Left cardiac atrium (tissue), 4 donors: ENCODE measurements at regions not wholly inside any gene's neighbourhood (a gene's known extent, or its start where the extent isn't known, plus 50 kb on each side); places are given as distances from the start of the nearest gene placed in this dataset.
"Not testable (repeated sequence)": the region's sequence is repeated elsewhere in the genome, so short reads cannot be mapped to it uniquely, and the experiment has no call there.

Experiments used
- ATAC-seq, 2 donors: fragments of 200-7000 bp; cut with Tn5 transposase; one replicate each; pipeline ENCODE4 v1.9.1; 2020; ENCODE audit warnings: mild to moderate bottlenecking in 2 of 2, moderate library complexity in 2 of 2
- DNase-seq: peaks from one replicate; pipeline ENCODE4 v3.0.0-alpha.2; 2020
- intact Hi-C, 2 donors: fragments of 100-400 bp; cut with DNase I; formaldehyde crosslinking; loops; one replicate each; pipeline versions ENCODE4 v1.14.1 to v1.15.1; 2022 to 2023
- donor health status: DM: no; HTN: yes; CAD: no.
- donor health status: DM: no; HTN: yes; CAD: no; lungs with severe emphysema.
- donor health status: DM: yes; HTN: yes; CAD: no.
- donor health status: Dilated cardiomyopathy.

DNA sequence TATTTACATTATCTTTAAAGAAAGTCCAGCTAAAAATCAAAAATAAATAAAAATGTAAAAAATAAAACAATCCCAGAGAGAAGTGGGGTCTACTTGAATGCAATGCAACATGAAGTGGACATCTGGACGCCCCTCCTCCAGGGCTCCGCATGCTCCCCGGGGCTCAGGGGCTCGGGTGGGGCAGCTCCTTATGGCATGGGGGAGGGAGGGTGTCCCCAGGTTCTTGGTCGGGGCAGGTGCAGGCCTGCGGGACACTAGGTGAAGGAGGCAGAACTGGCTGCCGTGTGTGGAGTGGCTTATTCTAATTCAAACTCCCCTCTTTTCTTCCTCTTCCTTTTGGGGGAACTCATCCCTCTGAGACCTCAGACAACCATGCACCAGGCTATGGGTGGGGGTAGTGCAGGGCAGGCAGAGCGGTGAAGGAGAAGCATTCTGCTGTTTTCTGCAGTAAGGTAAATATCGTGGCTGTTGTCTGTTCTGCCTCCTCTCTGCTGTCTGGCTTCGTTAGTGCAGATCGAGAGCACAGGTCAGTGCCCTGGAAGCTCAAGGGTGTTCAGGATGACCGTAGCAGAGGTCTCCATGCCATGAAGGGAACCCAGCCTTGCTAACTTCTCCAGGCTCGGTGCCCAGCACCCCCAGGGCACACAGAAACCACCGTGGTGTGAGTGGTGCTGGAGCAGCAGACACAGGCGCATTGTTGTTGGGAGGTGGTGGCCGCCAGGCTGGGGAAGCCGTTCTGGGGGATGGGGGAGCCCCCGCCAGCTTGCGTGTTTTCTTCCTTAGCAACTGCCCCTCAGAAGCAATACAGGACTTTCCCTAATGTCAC is 82.6 kb downstream of the TTLL2 start:
- intact Hi-C loops: no loop called here
- ATAC-seq: no peak

DNA sequence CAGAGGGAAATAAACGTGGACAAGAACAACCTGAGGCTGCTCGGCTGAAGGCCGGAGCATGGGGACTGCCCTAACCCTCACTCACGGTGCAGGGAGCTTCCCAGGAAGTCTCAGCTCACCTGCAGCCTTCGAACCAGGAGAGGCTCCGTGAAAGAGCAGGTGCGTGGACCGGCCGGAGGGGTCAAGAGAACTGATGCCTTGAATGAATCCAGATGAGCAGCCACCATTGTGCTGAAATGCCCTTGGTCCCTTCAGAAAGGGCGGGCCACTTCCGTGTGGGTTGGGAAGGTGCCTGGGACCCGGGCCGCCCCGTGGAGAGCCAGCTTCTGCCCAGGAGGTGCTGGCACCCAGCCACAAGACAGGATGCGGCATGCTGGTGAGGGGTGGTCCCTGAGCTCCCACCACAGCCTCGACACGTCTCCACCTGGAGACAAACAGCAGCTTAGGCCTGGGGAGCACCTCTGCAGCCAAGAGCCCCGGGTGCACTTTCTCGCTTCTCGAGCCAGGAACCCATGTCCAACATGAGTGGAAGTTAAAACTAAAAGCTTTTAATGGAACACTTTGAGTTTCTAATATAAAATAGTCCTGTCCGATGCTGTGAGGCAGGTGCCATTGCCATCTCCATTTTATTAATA is 83.5 kb downstream of the TTLL2 start:
- intact Hi-C loops: no loop called here
- ATAC-seq (no peak), DNase-seq (no peak)

More for the DNA sequence above, 82.6 kb downstream of the TTLL2 start:
- DNase-seq: no peak

DNA sequence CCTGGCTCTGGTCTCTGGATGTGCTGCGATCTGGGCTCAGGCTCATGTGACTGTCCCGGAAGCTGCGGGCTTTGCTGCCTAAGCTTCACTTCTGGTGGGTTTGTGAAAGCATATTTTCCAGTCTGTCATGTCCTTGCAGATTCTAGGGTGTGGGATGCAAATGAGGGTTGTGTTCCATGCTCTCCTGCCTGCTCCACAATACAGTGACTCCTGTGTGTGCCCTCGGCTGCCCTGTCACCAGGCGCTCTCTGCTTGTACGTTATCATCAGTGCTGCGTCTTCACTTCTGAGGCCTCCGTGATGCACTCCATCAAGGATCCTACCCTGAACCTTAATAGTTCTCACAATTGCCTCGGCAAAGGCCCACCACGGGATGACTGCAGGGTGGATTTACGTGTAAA is 84.2 kb downstream of the TTLL2 start:
- intact Hi-C loops: no loop called here
- DNase-seq (no peak), ATAC-seq (no peak)

DNA sequence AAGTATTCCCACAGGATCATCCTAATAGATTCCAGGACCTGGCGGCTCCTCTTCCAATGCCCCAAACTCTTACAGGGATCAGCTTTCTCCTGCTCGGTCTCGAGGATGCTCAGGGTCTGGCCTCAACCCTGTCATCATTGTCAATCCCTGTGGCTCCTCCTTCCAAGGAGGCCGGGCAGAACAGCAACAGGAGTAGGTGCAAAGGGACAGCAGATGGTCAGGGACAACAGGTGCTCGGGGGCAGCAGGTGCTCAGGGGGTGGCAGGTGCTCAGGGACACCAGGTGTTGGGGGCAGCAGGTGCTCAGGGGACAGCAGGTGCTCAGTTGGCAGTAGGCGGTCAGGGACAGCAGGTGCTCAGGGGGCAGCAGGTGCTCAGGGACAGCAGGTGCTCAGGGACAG is 84.8 kb downstream of the TTLL2 start:
- intact Hi-C loops: no loop called here
- no peak for DNase-seq
- ATAC-seq: no peak

DNA sequence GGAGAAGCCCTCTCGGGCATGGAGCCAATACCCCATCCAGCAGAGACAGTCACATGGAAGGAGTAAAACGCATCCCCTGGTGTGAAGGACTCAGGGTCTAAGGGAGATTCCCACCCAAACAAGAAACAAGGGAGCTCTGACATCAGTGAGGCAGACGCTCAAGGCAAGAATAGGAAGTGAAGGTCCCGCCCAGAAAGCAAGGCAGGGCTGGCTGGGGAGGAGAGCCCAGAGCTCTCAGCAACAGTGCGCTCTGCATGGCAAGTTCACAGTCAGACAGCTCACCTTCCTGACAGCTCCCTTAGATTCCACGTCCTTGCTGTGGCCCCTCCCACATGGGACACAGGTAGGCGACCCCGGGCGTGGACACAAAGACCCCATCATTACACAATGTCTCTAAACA is 85.6 kb downstream of the TTLL2 start:
- DNase-seq: no peak
- no peak for ATAC-seq
- intact Hi-C loops: no loop called here

DNA sequence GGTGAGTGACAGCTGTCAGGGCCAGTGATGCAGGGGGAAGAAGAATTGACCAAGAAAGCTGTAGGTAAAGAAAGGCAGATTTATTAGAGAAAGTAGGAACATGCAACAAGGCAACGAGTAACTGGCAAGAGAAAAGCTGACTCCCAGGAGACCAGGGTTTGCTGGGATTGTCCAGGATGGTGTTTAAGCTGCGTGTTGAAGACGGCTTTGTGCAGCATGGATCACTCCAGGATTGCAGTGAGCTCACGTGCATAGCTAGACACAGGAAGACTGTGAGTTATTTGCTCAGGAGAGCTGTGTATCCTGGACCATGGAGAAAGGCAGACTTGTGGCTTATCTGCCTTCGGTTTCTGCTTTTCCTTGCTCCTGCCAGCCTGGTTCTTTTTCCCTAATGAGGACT is 87.6 kb downstream of the TTLL2 start:
- DNase-seq (no peak), ATAC-seq (no peak)
- intact Hi-C loops: no loop called here

DNA sequence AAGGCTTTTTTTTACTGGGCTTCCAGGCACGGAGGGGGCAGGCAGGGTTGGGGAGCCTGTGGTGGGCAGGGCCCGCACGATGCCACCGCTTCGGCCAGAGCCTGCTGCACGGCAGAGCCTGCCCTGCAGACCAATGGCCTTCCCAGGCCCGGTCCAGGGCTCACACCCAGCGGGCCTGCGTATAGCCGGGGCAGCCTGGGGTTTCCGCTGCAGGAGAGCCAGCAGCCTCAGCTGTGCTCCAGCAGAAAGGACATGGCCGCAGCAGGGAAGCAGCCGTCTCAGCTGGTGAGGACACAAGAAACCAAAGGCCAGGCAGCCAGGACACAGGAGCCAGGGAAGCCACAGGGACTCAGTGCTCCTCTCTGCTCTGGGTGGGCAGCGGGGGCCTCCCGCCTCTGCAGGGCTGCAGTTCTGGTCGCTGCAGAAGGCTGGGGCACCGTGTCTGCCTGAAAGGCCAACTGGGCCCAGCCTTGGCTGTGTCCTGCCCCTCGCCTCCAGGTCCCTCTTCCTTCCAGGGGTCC is 90.6 kb downstream of the TTLL2 start:
- DNase-seq (no peak), ATAC-seq (no peak)
- intact Hi-C loops: no loop called here

DNA sequence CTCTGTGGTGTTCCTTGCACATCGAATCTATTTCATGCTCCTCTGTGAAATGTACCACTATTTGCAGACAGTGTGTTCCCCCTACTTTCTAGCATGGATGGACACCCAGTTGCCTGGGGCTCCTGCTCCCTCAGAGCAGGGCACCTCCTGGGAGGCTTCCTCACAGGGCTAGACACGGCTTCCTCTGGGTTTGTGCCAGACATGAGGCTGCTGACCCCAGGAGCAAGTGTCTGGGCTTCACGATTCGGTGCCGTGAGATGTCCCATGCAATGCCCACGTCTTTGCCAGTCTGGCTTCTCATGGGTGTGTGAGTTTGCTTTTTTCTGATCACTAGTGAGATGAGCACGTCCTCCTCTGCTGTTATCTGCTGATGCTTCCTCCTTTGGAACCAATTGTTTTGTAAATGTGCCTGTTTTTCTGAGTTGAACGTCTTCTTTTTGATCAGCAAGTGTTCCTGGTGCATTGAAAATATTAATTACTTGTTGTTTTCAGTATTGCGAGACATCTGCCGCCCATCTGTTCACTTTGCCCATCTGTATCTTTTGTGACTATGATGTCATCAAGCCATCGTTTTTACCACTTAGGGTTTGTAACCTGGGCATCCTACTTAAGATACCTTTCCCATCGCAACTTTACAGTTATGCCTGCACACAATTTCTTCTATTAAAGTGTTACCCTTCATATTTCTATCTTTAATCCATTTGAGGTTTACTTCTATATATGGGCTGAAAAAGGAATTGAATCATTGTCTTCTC is 92.0 kb downstream of the TTLL2 start:
- DNase-seq (no peak), ATAC-seq (no peak)
- intact Hi-C loops: no loop called here

DNA sequence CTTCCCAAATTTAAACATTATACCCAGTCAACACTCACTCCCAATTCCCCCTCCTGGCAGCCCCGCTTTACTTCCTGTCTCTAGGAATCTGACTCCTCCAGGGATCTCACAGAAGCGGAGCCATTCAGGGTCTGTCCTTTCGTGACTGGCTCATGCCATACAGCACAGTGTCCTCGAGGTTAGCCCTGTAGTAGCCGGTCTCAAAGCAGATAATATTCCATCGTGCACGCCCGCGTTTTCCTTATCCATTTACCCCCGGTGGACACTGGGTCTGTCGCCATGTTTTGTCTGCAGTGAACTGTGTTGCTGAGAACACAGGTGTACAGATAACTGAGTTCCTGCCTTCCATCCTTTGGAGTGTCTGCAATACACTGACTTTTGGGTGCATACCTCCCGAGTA is 95.3 kb downstream of the TTLL2 start:
- ATAC-seq: no peak

DNA sequence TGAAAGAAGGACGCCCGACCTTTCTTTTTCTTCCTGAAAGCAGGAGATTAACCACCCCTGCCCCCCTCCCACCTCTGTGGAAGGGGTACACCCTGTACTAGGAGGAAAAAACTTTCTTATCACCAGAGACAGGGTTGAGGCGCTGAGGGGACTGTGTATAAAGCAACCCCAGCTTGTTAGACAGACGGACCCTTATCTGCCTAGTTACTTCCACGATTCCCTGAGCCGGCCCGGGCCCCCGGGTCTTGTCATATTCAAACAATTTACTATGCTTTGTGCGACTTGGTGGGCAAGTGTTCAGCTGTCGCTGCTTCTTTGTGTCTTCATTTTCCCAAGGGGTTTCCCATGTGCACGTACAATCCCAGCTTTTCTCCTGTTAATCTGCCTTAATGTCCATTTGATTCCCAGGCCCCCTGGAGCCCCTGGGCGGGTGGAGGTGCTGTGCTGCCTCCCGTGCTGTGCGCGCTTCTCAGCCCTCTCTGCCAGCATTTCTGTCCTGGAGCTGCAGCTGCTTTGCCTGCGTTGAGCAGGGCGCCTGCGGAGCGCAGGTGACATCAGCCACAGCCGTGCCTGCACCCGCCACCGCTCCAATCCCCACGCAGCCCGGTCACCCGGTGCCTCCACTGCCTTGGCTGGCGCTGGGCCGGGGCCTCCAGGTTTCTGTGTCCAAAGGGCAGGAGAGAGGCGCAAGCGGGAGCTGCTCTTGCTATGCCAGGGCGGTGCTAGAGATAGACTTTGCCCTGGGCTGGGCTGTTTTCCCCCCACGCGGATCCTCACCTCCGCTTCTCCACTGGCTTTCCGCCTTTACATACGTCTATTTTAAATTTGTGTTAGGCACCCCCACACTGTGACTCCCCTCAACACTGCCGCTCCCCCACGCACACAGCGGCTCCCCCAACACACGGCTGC is 96.2 kb downstream of the TTLL2 start:
- DNase-seq (no peak), ATAC-seq (no peak)
- intact Hi-C loops: no loop called here

More for the DNA sequence above, 95.3 kb downstream of the TTLL2 start:
- no peak for DNase-seq
- intact Hi-C loops: no loop called here

DNA sequence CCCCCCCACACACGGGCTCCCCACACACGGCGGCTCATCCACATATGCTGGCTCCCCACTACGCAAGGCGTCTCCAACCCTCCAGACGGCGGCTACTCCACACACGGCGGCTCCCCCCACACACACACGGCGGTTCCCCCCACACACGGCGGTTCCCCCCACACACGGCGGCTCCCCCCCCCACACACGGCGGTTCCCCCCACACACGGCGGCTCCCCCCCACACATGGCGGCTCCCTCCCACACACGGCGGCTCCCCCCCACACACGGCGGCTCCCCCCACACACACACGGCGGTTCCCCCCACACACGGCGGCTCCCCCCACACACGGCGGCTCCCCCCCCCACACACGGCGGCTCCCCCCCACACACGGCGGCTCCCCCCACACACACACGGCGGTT is 97.1 kb downstream of the TTLL2 start:
- ATAC-seq, intact Hi-C loops, DNase-seq: not testable (repeated sequence)

DNA sequence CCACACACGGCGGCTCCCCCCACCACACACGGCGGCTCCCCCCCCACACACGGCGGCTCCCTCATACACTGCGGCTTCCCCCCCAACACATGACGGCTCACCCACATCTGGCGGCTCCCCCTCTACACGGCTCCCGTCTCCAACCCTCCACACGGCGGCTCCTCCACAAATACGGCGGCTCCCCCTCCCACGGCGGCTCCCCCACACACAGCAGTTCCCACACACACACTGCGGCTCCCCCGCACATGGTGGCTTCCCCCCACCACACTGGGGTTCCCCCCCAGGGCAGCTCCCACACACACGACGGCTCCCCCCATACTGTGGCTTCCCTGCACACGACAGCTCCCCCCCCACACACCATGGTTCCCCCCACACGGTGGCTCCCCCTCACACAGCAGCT is 98.0 kb downstream of the TTLL2 start:
- no peak for DNase-seq
- intact Hi-C loops: no loop called here
- ATAC-seq: no peak

DNA sequence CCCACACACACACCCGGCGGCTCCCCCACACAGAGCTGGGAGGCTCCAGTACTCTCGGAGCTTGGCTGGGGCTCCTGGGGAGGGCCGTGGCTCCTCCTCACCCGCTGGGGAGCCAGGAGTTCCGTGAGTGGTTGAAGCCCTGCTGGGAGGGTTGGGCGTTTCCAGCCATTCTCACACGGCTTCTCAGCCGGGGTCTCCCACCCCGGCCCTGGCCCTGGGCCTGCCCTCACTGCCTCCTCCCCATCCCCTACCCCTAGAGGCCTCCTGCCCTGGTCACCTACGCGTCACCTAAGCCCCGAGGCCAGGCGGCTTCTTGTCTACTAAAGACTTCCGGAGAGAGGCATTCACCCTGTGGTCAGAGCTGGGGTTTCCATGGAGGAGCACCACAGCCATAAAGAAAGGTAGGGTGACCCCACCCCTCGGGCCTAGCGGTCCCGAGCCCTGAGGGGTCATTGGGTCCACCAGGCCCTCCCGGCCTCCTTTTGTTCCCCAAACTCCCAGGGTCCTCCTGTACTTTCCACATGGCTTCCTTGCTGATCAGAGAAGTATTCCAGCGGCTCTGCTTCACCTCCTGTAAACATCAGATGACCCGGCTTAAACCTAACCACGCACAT is 99.3 kb downstream of the TTLL2 start:
- intact Hi-C loops: no loop called here
- DNase-seq (no peak), ATAC-seq (no peak)

DNA sequence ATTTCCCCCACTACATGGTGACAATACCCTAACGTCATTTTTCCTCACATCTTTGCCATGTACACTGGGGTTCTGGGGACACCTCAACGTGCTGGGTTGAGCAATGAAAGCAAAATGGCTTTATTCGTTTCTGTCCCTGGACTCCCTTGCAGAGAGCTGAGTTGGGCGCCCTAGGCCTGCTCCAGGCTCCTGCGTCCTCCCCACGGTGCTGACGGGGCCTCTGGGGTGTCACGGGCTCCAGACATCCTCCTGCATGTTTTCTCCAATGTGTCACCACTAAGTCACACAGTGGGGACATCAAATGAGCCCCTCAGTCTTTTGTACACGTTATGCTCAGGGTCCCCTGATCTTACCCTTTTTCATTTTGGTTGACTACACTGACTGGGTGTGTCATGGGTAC is 99.8 kb downstream of the TTLL2 start:
- intact Hi-C loops: no loop called here
- DNase-seq: no peak
- ATAC-seq: no peak

DNA sequence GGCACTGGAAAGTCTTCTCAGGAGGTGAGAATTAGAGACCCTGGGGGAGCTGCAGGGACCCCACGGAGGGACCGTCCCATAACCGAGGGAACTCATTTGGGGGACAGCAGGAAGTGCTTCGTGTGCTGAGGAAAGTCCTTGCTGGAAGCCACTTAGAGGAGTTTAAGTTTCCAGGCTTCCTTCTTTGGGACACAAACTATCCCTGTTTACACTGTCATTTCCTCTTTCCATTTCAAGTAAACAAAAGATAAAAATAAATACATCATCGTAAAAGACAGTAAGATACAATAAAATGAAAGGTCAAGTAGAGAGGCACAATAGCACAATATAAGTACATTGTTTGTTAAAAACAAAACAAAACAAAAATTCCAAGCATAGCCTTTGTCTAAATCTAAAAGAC is 101.2 kb downstream of the TTLL2 start:
- no peak for DNase-seq
- no peak for ATAC-seq
- intact Hi-C loops: no loop called here

DNA sequence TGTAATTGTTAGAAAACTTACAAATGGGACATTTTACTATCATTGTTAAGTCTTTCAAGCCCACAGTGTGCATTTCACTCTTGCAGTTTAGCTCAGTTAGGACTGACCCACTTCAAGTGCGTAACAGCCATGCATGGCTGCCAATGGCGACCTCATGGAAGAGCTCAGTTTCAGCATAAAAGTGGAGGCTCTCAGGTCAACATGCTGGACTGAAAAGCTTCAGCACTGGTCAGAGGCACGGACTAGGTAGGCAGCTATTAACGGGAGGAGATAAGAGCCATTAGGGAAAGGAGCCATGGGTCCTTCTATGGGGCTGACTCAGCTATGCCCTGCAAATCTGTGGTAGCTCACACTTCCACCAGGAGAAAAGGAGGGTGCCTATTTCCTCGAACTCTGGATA is 101.8 kb downstream of the TTLL2 start:
- intact Hi-C loops: no loop called here
- ATAC-seq: peak in 1 of 2 donors; percentile 29
- DNase-seq: no peak

DNA sequence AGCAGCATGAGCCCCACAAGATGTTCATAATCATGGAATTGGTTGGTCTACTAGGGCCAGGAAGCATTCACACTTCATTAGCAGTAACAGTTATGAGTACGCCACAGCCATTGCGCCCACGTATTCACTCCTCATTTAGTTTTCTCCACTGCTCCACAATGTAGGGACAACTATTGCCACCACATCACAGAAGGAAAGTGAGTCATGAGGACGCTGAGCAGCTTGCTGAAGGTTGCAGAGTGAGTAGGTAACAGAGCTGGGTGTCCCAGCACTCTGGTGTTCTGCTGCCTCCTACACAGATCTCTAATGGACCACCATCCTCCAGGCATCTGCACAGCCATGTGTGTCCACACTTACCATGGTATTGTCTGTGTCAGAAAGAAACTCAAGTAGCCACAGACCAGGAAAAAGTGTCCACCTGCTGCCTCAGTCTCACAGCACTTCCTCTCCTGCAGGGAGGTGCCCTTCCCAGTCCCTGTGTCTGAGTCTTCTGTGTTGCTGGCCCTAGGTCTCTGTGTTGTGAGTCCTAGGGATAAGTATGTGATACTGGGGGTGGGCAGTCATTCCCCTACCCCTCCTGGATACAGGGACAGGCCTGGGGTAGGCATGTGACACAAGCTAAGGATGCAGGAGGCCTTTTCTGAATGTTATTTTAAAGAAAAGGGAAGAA is 103.9 kb downstream of the TTLL2 start:
- intact Hi-C loops: no loop called here
- DNase-seq (no peak), ATAC-seq (no peak)

DNA sequence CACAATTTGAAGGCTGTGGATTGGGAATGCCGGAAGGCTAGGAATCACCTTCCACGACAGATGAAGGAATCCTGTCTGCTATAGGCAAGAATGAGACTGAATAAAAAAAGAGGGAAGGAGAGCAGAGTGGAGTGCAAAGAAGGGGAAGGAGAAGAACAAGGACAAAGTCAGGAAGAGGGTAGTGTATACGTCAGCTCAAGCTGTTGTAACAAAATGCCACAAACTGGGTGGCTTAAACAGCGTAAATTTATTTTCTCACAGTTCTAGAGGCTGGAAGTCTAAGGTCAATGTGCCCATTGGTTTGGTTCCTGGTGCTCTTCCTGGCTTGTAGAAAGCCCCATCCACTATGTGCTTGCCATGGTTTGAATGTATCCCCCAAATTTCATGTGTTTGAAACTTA is 104.5 kb downstream of the TTLL2 start:
- DNase-seq: no peak
- intact Hi-C loops: no loop called here
- no peak for ATAC-seq
